K562 (cell line): ENCODE measurements at regions not wholly inside any gene's neighbourhood (a gene's known extent, or its start where the extent isn't known, plus 50 kb on each side); places are given as distances from the start of the nearest gene placed in this dataset.

Experiments
- EP300 ChIP-seq: IDR thresholded peaks from 2 replicates; pipeline ENCODE4 v1.6.1; 2012; ENCODE audit warnings: low read length, improper control_type of control experiment
- HSF4 ChIP-seq: fragments of 250-450 bp; sonication (Bioruptor Pico); IDR thresholded peaks from 2 replicates; pipeline ENCODE4 v2.1.2; 2022; ENCODE audit warnings: mild to moderate bottlenecking, moderate library complexity, borderline replicate concordance
- POLR2A ChIP-seq: fragments of 450-650 bp; conservative IDR thresholded peaks from 2 replicates; pipeline ENCODE4 v1.6.1; 2016
- POLR2AphosphoS5 ChIP-seq: IDR thresholded peaks from 2 replicates; pipeline ENCODE4 v1.6.1; 2011; ENCODE audit warnings: mild to moderate bottlenecking, low read depth, low read length, moderate library complexity; ENCODE audit not compliant: control insufficient read depth, insufficient read depth
- RAD21 ChIP-seq, 2 experiments: fragments of 250-450 bp in 1 of 2; fragments of 450-650 bp in 1 of 2; sonication (Bioruptor Pico) in 1 of 2; formaldehyde crosslinking in 1 of 2; IDR thresholded peaks in 1 of 2; conservative IDR thresholded peaks in 1 of 2; 2 replicates each; pipeline versions ENCODE4 v1.4.0 to v1.8.0; 2020 to 2022; ENCODE audit warnings: mild to moderate bottlenecking in 2 of 2, moderate library complexity in 1 of 2
- RBM14 ChIP-seq: fragments of 200-400 bp; formaldehyde crosslinking; IDR thresholded peaks from 2 replicates; pipeline ENCODE4 v1.6.1; 2018; ENCODE audit warnings: low read depth, mild to moderate bottlenecking, low read length, moderate library complexity, borderline replicate concordance; ENCODE audit not compliant: insufficient read depth
- SMC3 ChIP-seq: conservative IDR thresholded peaks from 2 replicates; pipeline ENCODE4 v1.6.1; 2011; ENCODE audit warnings: low read depth, low read length, improper control_type of control experiment; ENCODE audit not compliant: insufficient read depth

- TF ChIP-seq RBM14 (no peak), SMC3 (no peak), POLR2AphosphoS5 (no peak), RAD21 (CRISPR knock-in tag; conservative IDR thresholded peaks at IDR 0.05 in 1 of 2, IDR thresholded peaks at IDR 0.05 in 1 of 2) (no peak), POLR2A (no peak), EP300 (no peak), HSF4 (CRISPR knock-in tag) (no peak)
These were observed 423.1 kb downstream of the ETS1 start for GRCh38 chr11:128164080-128164741.
